ENCODE measurements at regions not wholly inside any gene's neighbourhood (a gene's known extent, or its start where the extent isn't known, plus 50 kb on each side); places are given as distances from the start of the nearest gene placed in this dataset.

DNA sequence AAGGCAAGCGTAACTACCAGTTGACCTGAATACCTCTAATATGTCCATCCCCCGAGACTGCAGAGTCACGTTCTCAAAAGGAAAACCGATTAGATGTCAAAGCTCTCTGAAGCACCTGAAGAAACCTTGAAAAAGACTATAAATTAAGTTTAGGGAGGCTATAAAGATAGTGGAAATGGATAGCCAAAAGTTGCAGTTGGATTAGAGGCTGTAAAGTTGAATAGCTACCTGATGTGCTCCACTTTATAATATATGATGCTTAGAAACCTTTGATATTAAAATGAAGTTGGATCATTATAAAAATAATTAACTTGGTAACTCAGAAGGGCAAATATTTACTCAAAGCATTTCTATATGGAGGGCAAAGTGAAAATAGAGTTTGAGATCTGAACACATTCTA lies 506.6 kb upstream of the AGA start:
- Histone ChIP-seq H3K27me3 (ENCODE audit: control insufficient read depth in 3 of 3, insufficient read depth in 3 of 3, low read length in 3 of 3) (no peaks in the 10 kb centered on the region), H3K4me1 (ENCODE audit: control insufficient read depth in 3 of 3, insufficient read depth in 3 of 3, low read length in 3 of 3) (no peaks in the 10 kb centered on the region), H3K9ac (ENCODE audit: low read depth in 1 of 3, low read length in 3 of 3) (no peak overlapping the region), H3K4me3 (ENCODE audit: low read length in 3 of 3) (no peak overlapping the region), H3K9me3 (ENCODE audit: control insufficient read depth in 3 of 3, low read length in 3 of 3) (no peaks in the 10 kb centered on the region), H3K36me3 (ENCODE audit: control insufficient read depth in 3 of 3, insufficient read depth in 3 of 3, low read length in 3 of 3) (no peaks in the 10 kb centered on the region), H3K27ac (ENCODE audit: low read depth, low read length) (no peak overlapping the region)

DNA sequence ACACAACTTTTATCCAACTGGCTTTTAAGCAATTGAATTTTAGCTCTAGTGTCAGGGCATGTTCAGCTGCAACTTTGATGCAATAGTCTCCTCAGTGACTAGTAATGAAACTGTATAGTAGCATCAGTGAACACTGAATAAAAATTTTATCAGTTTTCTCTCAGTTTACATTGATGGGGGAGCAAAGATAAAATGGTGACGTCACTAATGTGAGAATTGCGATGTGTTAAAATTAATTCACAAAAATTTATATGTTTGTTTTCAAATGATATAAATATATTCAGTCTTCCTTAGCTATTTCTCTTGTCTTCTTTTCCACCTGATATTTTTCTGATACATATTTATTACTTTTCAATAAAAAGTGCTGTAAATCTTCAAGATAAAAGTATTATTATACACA lies 508.8 kb upstream of the AGA start:
- Histone ChIP-seq H3K4me3 (ENCODE audit: low read length in 3 of 3) (no peak overlapping the region), H3K27ac (ENCODE audit: low read depth, low read length) (no peak overlapping the region), H3K36me3 (ENCODE audit: control insufficient read depth in 3 of 3, insufficient read depth in 3 of 3, low read length in 3 of 3) (no peaks in the 10 kb centered on the region), H3K4me1 (ENCODE audit: control insufficient read depth in 3 of 3, insufficient read depth in 3 of 3, low read length in 3 of 3) (no peaks in the 10 kb centered on the region), H3K9me3 (ENCODE audit: control insufficient read depth in 3 of 3, low read length in 3 of 3) (no peaks in the 10 kb centered on the region), H3K9ac (ENCODE audit: low read depth in 1 of 3, low read length in 3 of 3) (no peak overlapping the region), H3K27me3 (ENCODE audit: control insufficient read depth in 3 of 3, insufficient read depth in 3 of 3, low read length in 3 of 3) (no peaks in the 10 kb centered on the region)

DNA sequence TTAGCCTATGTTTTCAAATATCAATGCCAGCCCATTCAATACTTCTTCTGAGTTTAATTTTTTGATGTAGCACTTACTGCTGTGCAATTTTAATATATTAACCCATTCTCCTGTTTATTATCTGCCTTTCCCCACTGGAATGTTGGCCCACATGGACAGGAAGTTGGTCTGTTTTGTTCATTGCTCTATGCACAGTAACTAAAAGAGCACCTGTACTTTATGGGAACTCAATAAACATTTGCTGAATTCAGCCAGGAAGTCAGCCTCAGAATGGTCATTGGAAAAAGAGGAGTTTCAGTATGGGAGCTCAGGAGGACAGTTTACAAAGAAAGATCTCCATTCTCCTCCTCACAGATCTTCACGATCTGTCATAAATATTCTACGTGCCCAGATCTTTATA lies 510.5 kb upstream of the AGA start:
- Histone ChIP-seq H3K36me3 (ENCODE audit: control insufficient read depth in 3 of 3, insufficient read depth in 3 of 3, low read length in 3 of 3) (no peaks in the 10 kb centered on the region), H3K4me1 (ENCODE audit: control insufficient read depth in 3 of 3, insufficient read depth in 3 of 3, low read length in 3 of 3) (no peaks in the 10 kb centered on the region), H3K27me3 (ENCODE audit: control insufficient read depth in 3 of 3, insufficient read depth in 3 of 3, low read length in 3 of 3) (no peaks in the 10 kb centered on the region), H3K4me3 (ENCODE audit: low read length in 3 of 3) (no peak overlapping the region), H3K27ac (ENCODE audit: low read depth, low read length) (no peak overlapping the region), H3K9ac (ENCODE audit: low read depth in 1 of 3, low read length in 3 of 3) (no peak overlapping the region), H3K9me3 (ENCODE audit: control insufficient read depth in 3 of 3, low read length in 3 of 3) (no peaks in the 10 kb centered on the region)

GRCh38 chr4:177957596-177958360 lies 515.5 kb upstream of the AGA start:
- H3K9me3 ChIP-seq (ENCODE audit: control insufficient read depth in 3 of 3, low read length in 3 of 3) = no peaks in the 10 kb centered on the region
- H3K36me3 ChIP-seq (ENCODE audit: control insufficient read depth in 3 of 3, insufficient read depth in 3 of 3, low read length in 3 of 3) = no peaks in the 10 kb centered on the region
- no peaks in the 10 kb centered on the region for H3K4me1 ChIP-seq (ENCODE audit: control insufficient read depth in 3 of 3, insufficient read depth in 3 of 3, low read length in 3 of 3)
- H3K27me3 ChIP-seq (ENCODE audit: control insufficient read depth in 3 of 3, insufficient read depth in 3 of 3, low read length in 3 of 3) = no peaks in the 10 kb centered on the region
- no peak overlapping the region for H3K4me3 ChIP-seq (ENCODE audit: low read length in 3 of 3)
- no peak overlapping the region for H3K9ac ChIP-seq (ENCODE audit: low read depth in 1 of 3, low read length in 3 of 3)
- H3K27ac ChIP-seq (ENCODE audit: low read depth, low read length) = no peak overlapping the region

- Histone ChIP-seq H3K4me3 (ENCODE audit: low read length in 3 of 3) (no peak overlapping the region), H3K4me1 (ENCODE audit: control insufficient read depth in 3 of 3, insufficient read depth in 3 of 3, low read length in 3 of 3) (no peaks in the 10 kb centered on the region)
Observed at GRCh38 chr4:177960566-177960965, 518.3 kb upstream of the AGA start.

GRCh38 chr4:177961761-177962380 lies 519.6 kb upstream of the AGA start:
- H3K27ac ChIP-seq (ENCODE audit: low read depth, low read length) = no peak overlapping the region
- no peaks in the 10 kb centered on the region for H3K4me1 ChIP-seq (ENCODE audit: control insufficient read depth in 3 of 3, insufficient read depth in 3 of 3, low read length in 3 of 3)
- H3K36me3 ChIP-seq (ENCODE audit: control insufficient read depth in 3 of 3, insufficient read depth in 3 of 3, low read length in 3 of 3) = no peaks in the 10 kb centered on the region
- H3K9ac ChIP-seq (ENCODE audit: low read depth in 1 of 3, low read length in 3 of 3) = no peak overlapping the region
- no peak overlapping the region for H3K4me3 ChIP-seq (ENCODE audit: low read length in 3 of 3)
- no peaks in the 10 kb centered on the region for H3K27me3 ChIP-seq (ENCODE audit: control insufficient read depth in 3 of 3, insufficient read depth in 3 of 3, low read length in 3 of 3)
- no peaks in the 10 kb centered on the region for H3K9me3 ChIP-seq (ENCODE audit: control insufficient read depth in 3 of 3, low read length in 3 of 3)

More at GRCh38 chr4:177960566-177960965, 518.3 kb upstream of the AGA start:
- H3K27me3 ChIP-seq (ENCODE audit: control insufficient read depth in 3 of 3, insufficient read depth in 3 of 3, low read length in 3 of 3) = no peaks in the 10 kb centered on the region
- no peaks in the 10 kb centered on the region for H3K36me3 ChIP-seq (ENCODE audit: control insufficient read depth in 3 of 3, insufficient read depth in 3 of 3, low read length in 3 of 3)
- H3K9ac ChIP-seq (ENCODE audit: low read depth in 1 of 3, low read length in 3 of 3) = no peak overlapping the region
- H3K9me3 ChIP-seq (ENCODE audit: control insufficient read depth in 3 of 3, low read length in 3 of 3) = no peaks in the 10 kb centered on the region
- no peak overlapping the region for H3K27ac ChIP-seq (ENCODE audit: low read depth, low read length)

- Histone ChIP-seq H3K4me1 (ENCODE audit: control insufficient read depth in 3 of 3, insufficient read depth in 3 of 3, low read length in 3 of 3) (no peaks in the 10 kb centered on the region), H3K27ac (ENCODE audit: low read depth, low read length) (no peak overlapping the region), H3K36me3 (ENCODE audit: control insufficient read depth in 3 of 3, insufficient read depth in 3 of 3, low read length in 3 of 3) (no peaks in the 10 kb centered on the region), H3K4me3 (ENCODE audit: low read length in 3 of 3) (no peak overlapping the region), H3K9ac (ENCODE audit: low read depth in 1 of 3, low read length in 3 of 3) (no peak overlapping the region), H3K27me3 (ENCODE audit: control insufficient read depth in 3 of 3, insufficient read depth in 3 of 3, low read length in 3 of 3) (no peaks in the 10 kb centered on the region), H3K9me3 (ENCODE audit: control insufficient read depth in 3 of 3, low read length in 3 of 3) (no peaks in the 10 kb centered on the region)
Observed at GRCh38 chr4:177964061-177964460, 521.8 kb upstream of the AGA start.

DNA sequence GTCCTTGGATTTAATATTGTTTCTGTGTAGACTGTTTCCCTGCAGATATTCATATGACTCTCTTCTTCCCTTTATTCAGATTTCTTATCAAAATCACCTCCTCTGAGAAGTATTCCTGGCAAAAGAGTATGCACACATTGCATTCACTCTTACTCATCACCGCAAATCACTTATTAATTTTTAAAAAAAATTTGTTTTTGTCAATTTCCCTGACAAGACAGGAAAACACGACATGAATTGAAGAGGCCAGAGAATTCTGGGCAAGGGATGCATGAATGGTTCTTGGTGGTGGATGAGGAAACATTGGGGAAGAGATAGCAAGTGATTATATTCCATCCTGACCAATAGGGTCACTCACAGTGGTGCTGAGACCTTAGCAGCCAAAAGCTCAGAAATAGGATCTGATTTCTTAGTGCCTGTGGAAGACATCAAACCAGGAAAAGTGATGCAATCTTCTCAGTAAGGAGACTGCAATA lies 522.5 kb upstream of the AGA start:
- H3K27ac ChIP-seq (ENCODE audit: low read depth, low read length) = no peak overlapping the region
- no peak overlapping the region for H3K4me3 ChIP-seq (ENCODE audit: low read length in 3 of 3)
- no peak overlapping the region for H3K9ac ChIP-seq (ENCODE audit: low read depth in 1 of 3, low read length in 3 of 3)
- H3K27me3 ChIP-seq (ENCODE audit: control insufficient read depth in 3 of 3, insufficient read depth in 3 of 3, low read length in 3 of 3) = no peaks in the 10 kb centered on the region
- no peaks in the 10 kb centered on the region for H3K36me3 ChIP-seq (ENCODE audit: control insufficient read depth in 3 of 3, insufficient read depth in 3 of 3, low read length in 3 of 3)
- no peaks in the 10 kb centered on the region for H3K9me3 ChIP-seq (ENCODE audit: control insufficient read depth in 3 of 3, low read length in 3 of 3)
- H3K4me1 ChIP-seq (ENCODE audit: control insufficient read depth in 3 of 3, insufficient read depth in 3 of 3, low read length in 3 of 3) = no peaks in the 10 kb centered on the region

DNA sequence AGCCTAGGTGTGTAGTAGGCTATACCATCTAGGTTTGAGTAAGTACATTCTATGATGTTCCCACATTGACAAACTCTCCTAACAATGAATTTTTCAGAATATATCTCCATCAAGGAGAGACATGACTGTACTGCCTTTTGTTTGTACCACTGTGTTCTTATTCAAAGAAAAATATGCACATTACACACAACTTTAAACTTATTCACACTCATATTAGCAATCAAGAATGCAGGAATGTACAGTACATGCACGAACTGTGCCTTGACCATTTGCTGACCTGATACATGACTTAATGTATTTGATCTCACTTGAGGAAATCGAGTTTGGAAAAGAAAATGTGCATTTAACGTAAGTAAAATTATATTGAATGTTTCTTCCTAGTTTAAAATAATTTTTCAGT lies 525.1 kb upstream of the AGA start:
- Histone ChIP-seq H3K9ac (ENCODE audit: low read depth in 1 of 3, low read length in 3 of 3) (no peak overlapping the region), H3K27me3 (ENCODE audit: control insufficient read depth in 3 of 3, insufficient read depth in 3 of 3, low read length in 3 of 3) (no peaks in the 10 kb centered on the region), H3K4me1 (ENCODE audit: control insufficient read depth in 3 of 3, insufficient read depth in 3 of 3, low read length in 3 of 3) (no peaks in the 10 kb centered on the region), H3K27ac (ENCODE audit: low read depth, low read length) (no peak overlapping the region), H3K9me3 (ENCODE audit: control insufficient read depth in 3 of 3, low read length in 3 of 3) (no peaks in the 10 kb centered on the region), H3K4me3 (ENCODE audit: low read length in 3 of 3) (no peak overlapping the region), H3K36me3 (ENCODE audit: control insufficient read depth in 3 of 3, insufficient read depth in 3 of 3, low read length in 3 of 3) (no peaks in the 10 kb centered on the region)

GRCh38 chr4:177968817-177969442 lies 526.7 kb upstream of the AGA start:
- Histone ChIP-seq H3K27ac (ENCODE audit: low read depth, low read length) (no peak overlapping the region), H3K9ac (ENCODE audit: low read depth in 1 of 3, low read length in 3 of 3) (no peak overlapping the region), H3K4me3 (ENCODE audit: low read length in 3 of 3) (no peak overlapping the region), H3K27me3 (ENCODE audit: control insufficient read depth in 3 of 3, insufficient read depth in 3 of 3, low read length in 3 of 3) (no peaks in the 10 kb centered on the region), H3K4me1 (ENCODE audit: control insufficient read depth in 3 of 3, insufficient read depth in 3 of 3, low read length in 3 of 3) (no peaks in the 10 kb centered on the region), H3K36me3 (ENCODE audit: control insufficient read depth in 3 of 3, insufficient read depth in 3 of 3, low read length in 3 of 3) (no peaks in the 10 kb centered on the region), H3K9me3 (ENCODE audit: control insufficient read depth in 3 of 3, low read length in 3 of 3) (no peaks in the 10 kb centered on the region)

Measured in skeletal muscle tissue (tissue), 3 donors.